ENCODE measurements at regions not wholly inside any gene's neighbourhood (a gene's known extent, or its start where the extent isn't known, plus 50 kb on each side); places are given as distances from the start of the nearest gene placed in this dataset.

DNA sequence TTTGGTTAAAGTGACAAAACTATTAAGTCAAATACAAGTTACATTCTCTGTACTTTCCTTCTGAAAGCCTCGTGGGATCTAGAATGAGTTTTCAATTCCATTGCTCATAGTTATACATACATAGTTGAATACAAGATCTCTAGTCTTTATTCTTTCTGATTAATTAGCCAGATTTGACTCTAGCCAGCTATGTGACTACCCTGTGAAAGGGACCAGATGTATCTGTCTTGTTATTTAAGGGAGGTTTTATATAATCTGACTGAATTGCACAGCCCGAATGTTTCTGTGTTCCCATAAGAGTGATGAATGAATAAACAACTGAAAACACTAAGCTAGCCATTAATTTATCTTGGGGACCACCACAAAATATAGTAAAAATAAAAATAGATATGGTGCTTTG, 166.7 kb downstream of the TMEM167A start:
- no peak overlapping the region for H3K4me3 ChIP-seq (ENCODE audit: low read depth in 2 of 2, low read length in 2 of 2)
- H3K9me3 ChIP-seq (ENCODE audit: control insufficient read depth, insufficient read depth, low read depth, low read length): no peaks in the 10 kb centered on the region
- BruUV-seq (replicated peaks): no TSS peak
- ChIA-PET CTCF (no interaction called here), POLR2A (no interaction called here)
- in situ Hi-C loops (cut with HindIII; ENCODE audit: low pct_unique_long_range_greater_than_20kb, low sequenced_read_pairs): no loop called here
- ATAC-seq (no peak), DNase-seq (ENCODE audit: low read depth, low spot score) (no peak)
- H3K27ac ChIP-seq (ENCODE audit: low read length): no peak overlapping the region
- no peaks in the 10 kb centered on the region for H3K36me3 ChIP-seq (ENCODE audit: control insufficient read depth, insufficient read depth, low read length)
- intact Hi-C loops (cut with micrococcal nuclease; ENCODE audit: unreplicated experiment): no loop called here
- H3K4me1 ChIP-seq (ENCODE audit: control insufficient read depth, insufficient read depth, low read length): no peaks in the 10 kb centered on the region
- no peaks in the 10 kb centered on the region for H3K27me3 ChIP-seq (ENCODE audit: control insufficient read depth, insufficient read depth, low read length)
- TF ChIP-seq POLR2AphosphoS5 (IDR thresholded peaks at IDR 0.05; ENCODE audit: low read depth, low read length) (no peak), SIN3A (IDR thresholded peaks at IDR 0.05; ENCODE audit: borderline replicate concordance, insufficient read depth, low read depth, low read length) (no peak), TCF7L2 (IDR thresholded peaks at IDR 0.05; ENCODE audit: low read depth, low read length) (no peak), REST (IDR thresholded peaks at IDR 0.05; ENCODE audit: insufficient read depth in 1 of 2, low read depth in 2 of 2, low read length in 1 of 2) (no peak)
- TF ChIP-seq, protein P1, sequence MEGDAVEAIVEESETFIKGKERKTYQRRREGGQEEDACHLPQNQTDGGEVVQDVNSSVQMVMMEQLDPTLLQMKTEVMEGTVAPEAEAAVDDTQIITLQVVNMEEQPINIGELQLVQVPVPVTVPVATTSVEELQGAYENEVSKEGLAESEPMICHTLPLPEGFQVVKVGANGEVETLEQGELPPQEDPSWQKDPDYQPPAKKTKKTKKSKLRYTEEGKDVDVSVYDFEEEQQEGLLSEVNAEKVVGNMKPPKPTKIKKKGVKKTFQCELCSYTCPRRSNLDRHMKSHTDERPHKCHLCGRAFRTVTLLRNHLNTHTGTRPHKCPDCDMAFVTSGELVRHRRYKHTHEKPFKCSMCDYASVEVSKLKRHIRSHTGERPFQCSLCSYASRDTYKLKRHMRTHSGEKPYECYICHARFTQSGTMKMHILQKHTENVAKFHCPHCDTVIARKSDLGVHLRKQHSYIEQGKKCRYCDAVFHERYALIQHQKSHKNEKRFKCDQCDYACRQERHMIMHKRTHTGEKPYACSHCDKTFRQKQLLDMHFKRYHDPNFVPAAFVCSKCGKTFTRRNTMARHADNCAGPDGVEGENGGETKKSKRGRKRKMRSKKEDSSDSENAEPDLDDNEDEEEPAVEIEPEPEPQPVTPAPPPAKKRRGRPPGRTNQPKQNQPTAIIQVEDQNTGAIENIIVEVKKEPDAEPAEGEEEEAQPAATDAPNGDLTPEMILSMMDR (IDR thresholded peaks at IDR 0.05): no peak

GRCh38 chr5:82909771-82910170, 167.4 kb downstream of the TMEM167A start:
- POLR2A ChIA-PET: no interaction called here
- no peak for TF ChIP-seq REST (IDR thresholded peaks at IDR 0.05; ENCODE audit: insufficient read depth in 1 of 2, low read depth in 2 of 2, low read length in 1 of 2)
- TF ChIP-seq POLR2AphosphoS5 (IDR thresholded peaks at IDR 0.05; ENCODE audit: low read depth, low read length): no peak
- TF ChIP-seq TCF7L2 (IDR thresholded peaks at IDR 0.05; ENCODE audit: low read depth, low read length): no peak
- no peak for TF ChIP-seq SIN3A (IDR thresholded peaks at IDR 0.05; ENCODE audit: borderline replicate concordance, insufficient read depth, low read depth, low read length)
- TF ChIP-seq, protein P1 (IDR thresholded peaks at IDR 0.05): no peak
- Histone ChIP-seq H3K27me3 (ENCODE audit: control insufficient read depth, insufficient read depth, low read length) (no peaks in the 10 kb centered on the region), H3K27ac (ENCODE audit: low read length) (no peak overlapping the region), H3K4me3 (ENCODE audit: low read depth in 2 of 2, low read length in 2 of 2) (no peak overlapping the region), H3K9me3 (ENCODE audit: control insufficient read depth, insufficient read depth, low read depth, low read length) (no peaks in the 10 kb centered on the region), H3K4me1 (ENCODE audit: control insufficient read depth, insufficient read depth, low read length) (no peaks in the 10 kb centered on the region), H3K36me3 (ENCODE audit: control insufficient read depth, insufficient read depth, low read length) (no peaks in the 10 kb centered on the region)
- in situ Hi-C loops (cut with HindIII; ENCODE audit: low pct_unique_long_range_greater_than_20kb, low sequenced_read_pairs): no loop called here
- ATAC-seq (no peak), DNase-seq (ENCODE audit: low read depth, low spot score) (no peak)
- intact Hi-C loops (cut with micrococcal nuclease; ENCODE audit: unreplicated experiment): no loop called here
- BruUV-seq (replicated peaks): no TSS peak
- CTCF ChIA-PET: no interaction called here
